ENCODE measurements at regions not wholly inside any gene's neighbourhood (a gene's known extent, or its start where the extent isn't known, plus 50 kb on each side); places are given as distances from the start of the nearest gene placed in this dataset.

DNA sequence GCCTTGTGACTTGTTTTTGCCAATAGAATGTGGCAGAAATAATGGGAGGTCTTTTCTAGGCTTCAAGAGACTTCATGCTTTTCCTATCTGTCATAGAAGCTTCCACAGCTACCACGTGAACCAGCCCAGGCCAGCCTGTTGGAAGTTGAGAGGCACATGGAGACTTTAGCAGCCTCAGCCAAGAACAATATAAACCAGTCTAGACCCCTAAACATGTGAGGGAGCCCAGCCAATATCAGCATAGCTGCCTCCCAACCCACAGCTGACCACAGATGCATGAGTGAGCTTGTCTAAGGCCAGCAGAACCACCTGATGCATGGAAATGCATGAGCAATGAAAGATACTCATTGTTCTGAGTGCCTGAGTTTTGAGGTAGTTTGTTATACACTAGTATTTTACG lies 540.7 kb upstream of the BTBD3 start:
- TF ChIP-seq, protein P1, sequence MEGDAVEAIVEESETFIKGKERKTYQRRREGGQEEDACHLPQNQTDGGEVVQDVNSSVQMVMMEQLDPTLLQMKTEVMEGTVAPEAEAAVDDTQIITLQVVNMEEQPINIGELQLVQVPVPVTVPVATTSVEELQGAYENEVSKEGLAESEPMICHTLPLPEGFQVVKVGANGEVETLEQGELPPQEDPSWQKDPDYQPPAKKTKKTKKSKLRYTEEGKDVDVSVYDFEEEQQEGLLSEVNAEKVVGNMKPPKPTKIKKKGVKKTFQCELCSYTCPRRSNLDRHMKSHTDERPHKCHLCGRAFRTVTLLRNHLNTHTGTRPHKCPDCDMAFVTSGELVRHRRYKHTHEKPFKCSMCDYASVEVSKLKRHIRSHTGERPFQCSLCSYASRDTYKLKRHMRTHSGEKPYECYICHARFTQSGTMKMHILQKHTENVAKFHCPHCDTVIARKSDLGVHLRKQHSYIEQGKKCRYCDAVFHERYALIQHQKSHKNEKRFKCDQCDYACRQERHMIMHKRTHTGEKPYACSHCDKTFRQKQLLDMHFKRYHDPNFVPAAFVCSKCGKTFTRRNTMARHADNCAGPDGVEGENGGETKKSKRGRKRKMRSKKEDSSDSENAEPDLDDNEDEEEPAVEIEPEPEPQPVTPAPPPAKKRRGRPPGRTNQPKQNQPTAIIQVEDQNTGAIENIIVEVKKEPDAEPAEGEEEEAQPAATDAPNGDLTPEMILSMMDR (IDR thresholded peaks at IDR 0.05; ENCODE audit: insufficient read depth, low read depth, low read length, missing control alignments) = no peak
- peak; percentile 81 for DNase-seq (ENCODE audit: low read depth)
- H3K4me3 ChIP-seq (ENCODE audit: low read length) = no peak overlapping the region

DNA sequence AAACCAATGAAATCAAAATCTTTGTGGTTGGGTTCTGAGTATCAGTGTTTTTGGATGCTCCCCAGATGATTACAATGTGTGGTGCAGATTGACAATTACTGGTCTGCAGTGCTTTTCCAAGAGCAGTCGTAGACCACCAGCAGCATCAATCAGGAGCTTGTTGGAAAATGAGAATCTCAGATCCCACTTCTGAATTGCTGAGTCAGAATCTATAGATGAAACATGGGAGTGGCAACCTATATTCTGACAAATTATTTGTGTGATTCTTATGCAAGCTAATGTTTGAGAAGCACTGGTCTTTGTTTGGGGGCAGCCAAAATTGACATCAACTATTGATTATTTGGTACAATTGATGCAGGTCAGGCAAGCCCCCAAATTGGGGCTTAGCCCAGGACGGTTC lies 539.9 kb upstream of the BTBD3 start:
- TF ChIP-seq, protein P1 (IDR thresholded peaks at IDR 0.05; ENCODE audit: insufficient read depth, low read depth, low read length, missing control alignments) = no peak
- H3K4me3 ChIP-seq (ENCODE audit: low read length) = no peak overlapping the region
- no peak for DNase-seq (ENCODE audit: low read depth)

DNA sequence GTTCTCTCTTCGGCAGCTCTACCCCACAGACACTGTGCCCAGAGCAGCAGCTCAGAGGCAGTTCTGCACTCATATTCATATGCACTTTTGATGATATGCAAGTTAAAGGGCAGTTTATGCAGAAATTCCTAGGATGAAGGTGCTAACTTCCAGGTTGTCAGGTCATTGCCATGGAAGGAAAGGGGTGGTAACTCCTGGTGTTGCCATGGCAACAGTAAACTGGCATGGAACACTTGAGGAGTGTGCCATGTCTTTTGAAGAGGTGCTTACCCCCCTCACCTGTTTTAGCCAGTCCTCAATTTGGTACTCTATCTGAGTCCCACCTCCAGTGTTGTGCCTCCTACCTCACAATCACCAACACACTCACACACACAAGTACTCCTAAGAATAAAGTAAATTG lies 539.4 kb upstream of the BTBD3 start:
- TF ChIP-seq, protein P1 (IDR thresholded peaks at IDR 0.05; ENCODE audit: insufficient read depth, low read depth, low read length, missing control alignments) = no peak
- DNase-seq (ENCODE audit: low read depth) = no peak
- no peak overlapping the region for H3K4me3 ChIP-seq (ENCODE audit: low read length)

DNA sequence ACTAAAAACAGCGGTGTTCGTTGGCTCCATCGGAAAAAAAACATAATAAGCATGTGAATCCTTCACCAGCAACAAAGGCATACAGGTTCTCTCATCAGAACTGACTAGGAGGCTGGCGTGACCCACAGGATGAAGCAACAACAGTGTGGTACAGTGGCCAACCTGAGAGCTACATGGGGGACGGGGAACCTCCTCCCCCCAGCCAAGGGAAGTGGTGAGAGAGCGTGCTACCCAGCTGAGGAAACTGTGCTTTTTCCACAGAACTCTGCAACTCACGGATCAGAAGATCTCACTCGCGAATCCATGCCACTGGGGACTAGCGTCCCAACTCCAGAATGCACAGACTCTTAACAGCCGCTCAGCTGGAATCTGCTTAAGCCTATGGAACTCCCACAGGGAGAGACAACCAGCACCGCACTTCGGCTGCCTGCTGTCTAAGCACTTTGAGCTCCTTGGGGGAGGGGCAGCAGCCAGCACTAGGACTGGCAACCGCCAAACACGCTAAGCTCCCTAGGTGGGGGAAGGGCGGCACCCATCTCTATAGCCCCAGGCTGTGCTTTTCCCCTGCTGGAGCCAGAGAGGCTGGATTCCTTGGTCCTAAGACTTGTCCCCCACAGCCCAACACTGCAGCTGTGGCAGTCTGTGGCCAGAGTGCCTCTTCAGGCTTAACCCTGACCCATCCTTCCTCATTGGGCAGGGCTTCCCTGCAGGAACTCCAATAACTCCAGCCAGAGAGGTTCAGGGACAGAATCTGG lies 538.3 kb upstream of the BTBD3 start:
- TF ChIP-seq, protein P1 (IDR thresholded peaks at IDR 0.05; ENCODE audit: insufficient read depth, low read depth, low read length, missing control alignments) = no peak
- DNase-seq (ENCODE audit: low read depth) = no peak
- H3K4me3 ChIP-seq (ENCODE audit: low read length) = no peak overlapping the region

DNA sequence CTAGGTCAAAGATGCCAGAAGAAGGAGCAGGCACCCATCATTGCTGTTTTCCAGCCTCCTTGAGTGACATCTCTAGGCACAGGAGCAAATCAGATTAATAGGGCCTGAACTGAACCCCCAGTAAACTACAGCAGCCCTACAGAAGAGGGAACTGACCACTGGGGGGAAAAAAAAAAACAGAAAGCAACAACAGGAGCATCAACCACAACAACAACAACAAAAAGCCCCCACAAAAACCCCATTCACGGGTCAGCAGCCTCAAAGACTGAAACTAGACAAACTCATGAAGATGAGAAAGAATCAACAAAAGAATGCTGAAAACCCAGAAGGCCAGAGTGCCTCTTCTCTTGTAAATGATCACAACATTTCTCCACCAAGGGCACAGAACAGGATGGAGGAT lies 537.4 kb upstream of the BTBD3 start:
- TF ChIP-seq, protein P1 (IDR thresholded peaks at IDR 0.05; ENCODE audit: insufficient read depth, low read depth, low read length, missing control alignments) = no peak

DNA sequence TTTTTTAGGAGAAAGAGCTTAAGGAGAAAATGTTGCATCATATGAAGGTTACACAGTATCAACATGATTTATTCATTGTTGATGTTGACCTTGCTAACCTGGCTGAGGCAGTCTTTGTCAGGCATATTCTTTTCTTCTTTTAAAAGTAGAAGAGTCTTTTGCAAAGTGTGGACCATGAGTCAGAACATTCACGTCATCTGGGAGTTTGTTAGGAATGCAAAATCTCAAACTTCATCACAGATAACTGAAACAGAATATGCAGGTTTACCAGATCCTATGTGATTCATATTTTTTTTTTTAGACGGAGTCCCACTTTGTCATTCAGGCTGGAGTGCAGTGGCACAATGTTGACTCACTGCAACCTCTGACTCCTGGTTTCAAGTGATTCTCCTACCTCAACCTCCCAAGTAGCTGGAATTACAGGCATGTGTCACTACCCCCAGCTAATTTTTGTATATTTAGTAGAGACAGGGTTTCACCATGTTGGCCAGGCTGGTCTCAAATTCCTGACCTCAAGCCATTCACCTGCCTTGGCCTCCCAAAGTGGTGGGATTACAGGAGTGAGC lies 530.4 kb upstream of the BTBD3 start:
- TF ChIP-seq, protein P1 (IDR thresholded peaks at IDR 0.05; ENCODE audit: insufficient read depth, low read depth, low read length, missing control alignments) = no peak
- H3K4me3 ChIP-seq (ENCODE audit: low read length) = no peak overlapping the region
- peak; percentile 89 for DNase-seq (ENCODE audit: low read depth)

More for the DNA sequence above, 537.4 kb upstream of the BTBD3 start:
- DNase-seq (ENCODE audit: low read depth) = no peak
- no peak overlapping the region for H3K4me3 ChIP-seq (ENCODE audit: low read length)

DNA sequence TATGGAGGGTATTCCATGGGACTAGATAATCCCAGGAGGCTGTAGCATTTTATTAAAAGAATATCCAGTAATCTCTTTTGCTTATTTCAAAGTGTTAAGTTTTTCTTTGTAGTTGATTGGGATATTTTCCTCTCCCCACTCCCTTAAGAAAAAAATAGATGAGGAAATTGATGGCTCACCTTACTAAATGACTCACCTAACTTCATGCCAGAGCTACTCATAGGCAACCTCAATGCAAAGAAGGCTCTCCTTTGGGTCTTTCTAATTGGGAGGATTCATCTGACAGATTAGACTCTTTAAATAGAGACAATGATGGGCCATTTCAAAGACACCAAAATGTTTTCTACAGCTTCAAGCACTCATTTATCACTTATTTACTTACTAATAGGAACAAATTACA lies 528.5 kb upstream of the BTBD3 start:
- TF ChIP-seq, protein P1 (IDR thresholded peaks at IDR 0.05; ENCODE audit: insufficient read depth, low read depth, low read length, missing control alignments) = no peak
- H3K4me3 ChIP-seq (ENCODE audit: low read length) = no peak overlapping the region
- DNase-seq (ENCODE audit: low read depth) = peak; percentile 88

Data from epithelial cell of esophagus (primary cell).